T-helper 1 cell treated with Interleukin-12 subunit alpha and Interleukin-12 subunit beta and Interleukin-4 antibody, amounts not matched to agents 30 ng/mL and 1 ng/mL, for 36 hours (primary cell): ENCODE measurements at regions not wholly inside any gene's neighbourhood (a gene's known extent, or its start where the extent isn't known, plus 50 kb on each side); places are given as distances from the start of the nearest gene placed in this dataset.
"Not testable (repeated sequence)": the region's sequence is repeated elsewhere in the genome, so short reads cannot be mapped to it uniquely, and the experiment has no call there.

ENCODE experiments used
- intact Hi-C: fragments of 100-400 bp; cut with micrococcal nuclease; formaldehyde crosslinking; loops from one replicate; pipeline ENCODE4 v1.15.1; 2024

GRCh38 chr14:81738946-81739659 is 205.4 kb upstream of the SEL1L start:
- intact Hi-C loops = no loop called here

- intact Hi-C loops = no loop called here
Measured at GRCh38 chr14:81743605-81744004, 210.0 kb upstream of the SEL1L start.

GRCh38 chr14:81751198-81751597 is 217.5 kb upstream of the SEL1L start:
- intact Hi-C loops = no loop called here

- intact Hi-C loops = no loop called here
Measured at GRCh38 chr14:81759541-81759940, 225.9 kb upstream of the SEL1L start.

GRCh38 chr14:81765651-81766275 is 232.1 kb upstream of the SEL1L start:
- intact Hi-C loops = no loop called here

- intact Hi-C loops = no loop called here
Measured at GRCh38 chr14:81766321-81766915, 232.8 kb upstream of the SEL1L start.

GRCh38 chr14:81767266-81767995 is 233.8 kb upstream of the SEL1L start:
- intact Hi-C loops = no loop called here

GRCh38 chr14:81771651-81772275 is 238.1 kb upstream of the SEL1L start:
- intact Hi-C loops = no loop called here

GRCh38 chr14:81772381-81772780 is 238.7 kb upstream of the SEL1L start:
- intact Hi-C loops = no loop called here

GRCh38 chr14:81776531-81776930 is 242.9 kb upstream of the SEL1L start:
- intact Hi-C loops = no loop called here

- intact Hi-C loops = not testable (repeated sequence)
Measured at GRCh38 chr14:81781798-81782197, 248.1 kb upstream of the SEL1L start.

- intact Hi-C loops = no loop called here
Measured at GRCh38 chr14:81784084-81784483, 250.4 kb upstream of the SEL1L start.

- intact Hi-C loops = no loop called here
Measured at GRCh38 chr14:81797315-81797714, 263.7 kb upstream of the SEL1L start.

- intact Hi-C loops = no loop called here
Measured at GRCh38 chr14:81801921-81802320, 268.3 kb upstream of the SEL1L start.

GRCh38 chr14:81802341-81802740 is 268.7 kb upstream of the SEL1L start:
- intact Hi-C loops = no loop called here

- intact Hi-C loops = no loop called here
Measured at GRCh38 chr14:81805785-81806184, 272.1 kb upstream of the SEL1L start.

- intact Hi-C loops = no loop called here
Measured at GRCh38 chr14:81811705-81812269, 278.1 kb upstream of the SEL1L start.

GRCh38 chr14:81818271-81818670 is 284.6 kb upstream of the SEL1L start:
- intact Hi-C loops = no loop called here

- intact Hi-C loops = no loop called here
Measured at GRCh38 chr14:81819344-81819743, 285.7 kb upstream of the SEL1L start.

GRCh38 chr14:81819910-81820309 is 286.3 kb upstream of the SEL1L start:
- intact Hi-C loops = no loop called here

GRCh38 chr14:81826081-81826480 is 292.4 kb upstream of the SEL1L start:
- intact Hi-C loops = no loop called here
